ENCODE measurements at regions not wholly inside any gene's neighbourhood (a gene's known extent, or its start where the extent isn't known, plus 50 kb on each side); places are given as distances from the start of the nearest gene placed in this dataset.

DNA sequence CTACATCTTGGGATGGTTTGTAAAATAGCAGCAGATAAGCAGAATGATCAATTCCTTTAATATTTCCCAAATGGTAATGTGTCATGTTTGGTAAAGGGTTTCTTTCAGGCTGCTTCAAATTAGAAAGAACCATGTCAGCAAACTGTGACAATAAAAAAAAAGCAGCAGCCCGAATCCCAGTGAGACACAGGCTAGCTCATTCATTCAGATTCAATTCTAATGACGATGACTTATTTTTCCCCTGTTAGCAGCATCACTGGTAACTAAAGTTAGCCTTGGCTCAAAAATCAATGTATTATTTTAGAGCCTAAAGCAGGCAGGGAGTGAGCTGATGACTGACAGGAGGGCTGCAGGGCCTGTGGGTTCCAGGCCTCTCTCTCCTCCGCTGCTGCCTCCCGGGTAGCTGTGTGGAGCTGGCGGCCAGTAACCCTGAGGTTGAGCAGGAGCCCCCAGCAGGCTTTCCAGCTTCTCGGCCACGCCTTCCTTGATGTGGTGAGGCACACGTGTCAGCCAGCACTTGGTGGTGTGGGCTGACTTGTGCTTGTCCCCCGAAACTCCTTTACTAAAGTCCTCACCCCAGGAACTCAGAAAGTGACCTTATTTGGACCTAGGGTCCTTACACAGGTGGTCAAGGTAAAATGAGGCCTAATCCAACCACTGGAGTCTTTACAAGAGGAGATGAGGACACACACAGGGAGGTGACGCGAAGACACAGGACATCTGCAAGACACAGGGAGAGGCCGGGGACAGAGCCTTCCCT, 120.5 kb upstream of the HS6ST1 start:
- BruUV-seq (replicated peaks) = no TSS peak
- H4K20me1 ChIP-seq (replicated peaks; ENCODE audit: control insufficient read depth, extremely low read depth, insufficient read depth, low read length) = no peaks in the 10 kb centered on the region
- FAIRE-seq (no peak), DNase-seq (ENCODE audit: low read depth, low spot score) (no peak)
- H2AFZ ChIP-seq (ENCODE audit: low read depth, low read length) = no peak overlapping the region
- H3K36me3 ChIP-seq (ENCODE audit: control insufficient read depth in 2 of 2, extremely low read depth in 1 of 2, insufficient read depth in 2 of 2, low read length in 2 of 2) = no peaks in the 10 kb centered on the region
- POLR2A ChIA-PET = no interaction called here
- intact Hi-C loops (cut with micrococcal nuclease) = no loop called here
- CTCF ChIA-PET = no interaction called here
- dilution Hi-C loops (cut with MboI; ENCODE audit: extremely low pct_ligation_motif_present, low sequenced_read_pairs) = no loop called here
- H3K27me3 ChIP-seq (ENCODE audit: control insufficient read depth in 2 of 2, insufficient read depth in 2 of 2, low read length in 2 of 2) = no peaks in the 10 kb centered on the region
- no peaks in the 10 kb centered on the region for H3K4me1 ChIP-seq (ENCODE audit: control insufficient read depth, extremely low read depth, insufficient read depth, low read length)
- H3K9me3 ChIP-seq (replicated peaks; ENCODE audit: control insufficient read depth, insufficient read depth, low read length) = no peaks in the 10 kb centered on the region
- H3K4me3 ChIP-seq (replicated peaks in 1 of 3; ENCODE audit: insufficient read depth in 1 of 3, low read depth in 1 of 3, low read length in 3 of 3) = no peak overlapping the region
- no peak overlapping the region for H3K4me2 ChIP-seq (ENCODE audit: insufficient read depth, low read length)
- no peaks in the 10 kb centered on the region for H3K79me2 ChIP-seq (ENCODE audit: control insufficient read depth, insufficient read depth, low read length)
- H3K9ac ChIP-seq (replicated peaks; ENCODE audit: extremely low read depth, insufficient read depth, low read length) = no peak overlapping the region
- no peak overlapping the region for H3K27ac ChIP-seq (ENCODE audit: insufficient read depth, low read depth, low read length)
- no peaks in the 10 kb centered on the region for H3K9me1 ChIP-seq (replicated peaks; ENCODE audit: control insufficient read depth, extremely low read depth, insufficient read depth, low read length)
- TF ChIP-seq JUN (IDR thresholded peaks at IDR 0.05; ENCODE audit: borderline replicate concordance, insufficient read depth, insufficient read length, low read depth) (no peak), FOS (IDR thresholded peaks at IDR 0.05; ENCODE audit: borderline replicate concordance, insufficient read depth, low read length) (no peak), GATA2 (IDR thresholded peaks at IDR 0.05; ENCODE audit: insufficient read depth, insufficient read length, low read depth, low read length) (no peak), POLR2A (IDR thresholded peaks at IDR 0.05; ENCODE audit: low read depth, low read length) (no peak), EZH2 (IDR thresholded peaks at IDR 0.05; ENCODE audit: borderline replicate concordance, low read depth, low read length, severe bottlenecking) (no peak)
- TF ChIP-seq, protein P1, sequence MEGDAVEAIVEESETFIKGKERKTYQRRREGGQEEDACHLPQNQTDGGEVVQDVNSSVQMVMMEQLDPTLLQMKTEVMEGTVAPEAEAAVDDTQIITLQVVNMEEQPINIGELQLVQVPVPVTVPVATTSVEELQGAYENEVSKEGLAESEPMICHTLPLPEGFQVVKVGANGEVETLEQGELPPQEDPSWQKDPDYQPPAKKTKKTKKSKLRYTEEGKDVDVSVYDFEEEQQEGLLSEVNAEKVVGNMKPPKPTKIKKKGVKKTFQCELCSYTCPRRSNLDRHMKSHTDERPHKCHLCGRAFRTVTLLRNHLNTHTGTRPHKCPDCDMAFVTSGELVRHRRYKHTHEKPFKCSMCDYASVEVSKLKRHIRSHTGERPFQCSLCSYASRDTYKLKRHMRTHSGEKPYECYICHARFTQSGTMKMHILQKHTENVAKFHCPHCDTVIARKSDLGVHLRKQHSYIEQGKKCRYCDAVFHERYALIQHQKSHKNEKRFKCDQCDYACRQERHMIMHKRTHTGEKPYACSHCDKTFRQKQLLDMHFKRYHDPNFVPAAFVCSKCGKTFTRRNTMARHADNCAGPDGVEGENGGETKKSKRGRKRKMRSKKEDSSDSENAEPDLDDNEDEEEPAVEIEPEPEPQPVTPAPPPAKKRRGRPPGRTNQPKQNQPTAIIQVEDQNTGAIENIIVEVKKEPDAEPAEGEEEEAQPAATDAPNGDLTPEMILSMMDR (IDR thresholded peaks at IDR 0.05; ENCODE audit: extremely low read depth in 1 of 2, insufficient read depth in 1 of 2, low read depth in 1 of 2, low read length in 2 of 2) = no peak
